SK-N-SH (cell line): ENCODE measurements at regions not wholly inside any gene's neighbourhood (a gene's known extent, or its start where the extent isn't known, plus 50 kb on each side); places are given as distances from the start of the nearest gene placed in this dataset.

Experiments used
- CTCF ChIA-PET: fragments of 300-600, 350-600 bp; formaldehyde crosslinking; extraction: SDS; loops from one replicate; lab custom pipeline; 2021; lab: Yijun Ruan, JAX
- POLR2A ChIA-PET: fragments of 350-600 bp; sonication (Branson Sonifier 250); formaldehyde crosslinking; extraction: SDS; loops from one replicate; lab custom pipeline; 2020; ENCODE audit warnings: antibody characterized with exemption, inconsistent platforms; lab: Yijun Ruan, JAX
- DNase-seq: peaks from one replicate; pipeline ENCODE4 v3.0.0; 2012
- H2AFZ ChIP-seq: fragments of 200-600 bp; sonication (generic); 2 replicates; pipeline ENCODE4 v1.8.1; 2016; ENCODE audit warnings: antibody characterized with exemption, mild to moderate bottlenecking, low read depth
- H3F3A ChIP-seq: fragments of 200-600 bp; sonication (generic); replicated peaks from 2 replicates; pipeline ENCODE3; 2016; ENCODE audit warnings: antibody characterized with exemption, mild to moderate bottlenecking; ENCODE audit not compliant: insufficient read depth
- H3K27ac ChIP-seq, 2 experiments: fragments of 200-500 bp in 1 of 2; fragments of 200-600 bp in 1 of 2; sonication (Bioruptor generic) in 1 of 2; sonication (generic), shearing (Covaris generic) in 1 of 2; 2 replicates each; pipeline versions ENCODE4 v1.5.1 to v1.6.1; 2014 to 2016; ENCODE audit warnings: low read depth in 2 of 2, inconsistent platforms in 1 of 2, low read length in 1 of 2, mild to moderate bottlenecking in 1 of 2, mixed read lengths in 1 of 2
- H3K27me3 ChIP-seq: fragments of 200-600 bp; sonication (generic), shearing (Covaris generic); 2 replicates; pipeline ENCODE4 v1.6.1; 2016; ENCODE audit warnings: mixed run types; ENCODE audit not compliant: insufficient read depth
- H3K36me3 ChIP-seq, 2 experiments: fragments of 200-500 bp in 1 of 2; fragments of 200-600 bp in 1 of 2; sonication (Bioruptor generic) in 1 of 2; sonication (generic) in 1 of 2; replicated peaks in 1 of 2; 2 replicates each; pipeline versions ENCODE3 to v1.5.1; 2014 to 2016; ENCODE audit warnings: low read length in 1 of 2, mild to moderate bottlenecking in 1 of 2; ENCODE audit not compliant: insufficient read depth in 2 of 2, control insufficient read depth in 1 of 2
- H3K4me1 ChIP-seq, 2 experiments: fragments of 200-500 bp in 1 of 2; fragments of 200-600 bp in 1 of 2; sonication (Bioruptor generic) in 1 of 2; sonication (generic), shearing (Covaris generic) in 1 of 2; 2 replicates each; pipeline versions ENCODE4 v1.5.1 to v1.6.1; 2014 to 2016; ENCODE audit warnings: low read depth in 1 of 2, low read length in 1 of 2, mixed run types in 1 of 2; ENCODE audit not compliant: insufficient read depth in 2 of 2, control insufficient read depth in 1 of 2
- H3K4me2 ChIP-seq: fragments of 200-600 bp; sonication (generic), shearing (Covaris generic); 2 replicates; pipeline ENCODE4 v1.6.1; 2017; ENCODE audit warnings: mixed run types
- H3K4me3 ChIP-seq, 2 experiments: fragments of 200-500 bp in 1 of 2; fragments of 200-600 bp in 1 of 2; sonication (Bioruptor generic) in 1 of 2; sonication (generic), shearing (Covaris generic) in 1 of 2; 2 replicates each; pipeline versions ENCODE4 v1.5.1 to v1.8.1; 2014 to 2016; ENCODE audit warnings: low read depth in 2 of 2, inconsistent platforms in 1 of 2, low read length in 1 of 2, mild to moderate bottlenecking in 1 of 2, mixed read lengths in 1 of 2, moderate library complexity in 1 of 2
- H3K79me2 ChIP-seq: fragments of 200-600 bp; sonication (generic); 2 replicates; pipeline ENCODE4 v1.8.1; 2017; ENCODE audit warnings: mild to moderate bottlenecking; ENCODE audit not compliant: insufficient read depth
- H3K9ac ChIP-seq: fragments of 200-600 bp; sonication (generic); 2 replicates; pipeline ENCODE4 v1.6.1; 2017; ENCODE audit warnings: mixed run types
- H3K9me2 ChIP-seq: fragments of 200-600 bp; sonication (generic); 2 replicates; pipeline ENCODE4 v1.6.1; 2017; ENCODE audit warnings: mixed run types
- H3K9me3 ChIP-seq: fragments of 200-600 bp; sonication (generic); 2 replicates; pipeline ENCODE4 v1.6.1; 2017; ENCODE audit warnings: mixed run types, mild to moderate bottlenecking, moderate library complexity
- H4K20me1 ChIP-seq: fragments of 200-600 bp; sonication (generic); 2 replicates; pipeline ENCODE4 v1.6.1; 2017; ENCODE audit warnings: mild to moderate bottlenecking, mixed run types; ENCODE audit not compliant: insufficient read depth
- CHD2 ChIP-seq: fragments of 150-350 bp; IDR thresholded peaks from 2 replicates; pipeline ENCODE4 v1.6.1; 2018; ENCODE audit warnings: low read length; ENCODE audit not compliant: partially characterized antibody
- FOSL2 ChIP-seq: IDR thresholded peaks from 2 replicates; pipeline ENCODE4 v1.4.0; 2012; ENCODE audit warnings: low read depth, mild to moderate bottlenecking, moderate library complexity, borderline replicate concordance
- GATA2 ChIP-seq: sonication (generic); formaldehyde crosslinking; IDR thresholded peaks from 2 replicates; pipeline ENCODE4 v1.5.0; 2020; ENCODE audit warnings: mild to moderate bottlenecking, missing genetic modification reagents
- IRF3 ChIP-seq: fragments of 150-350 bp; IDR thresholded peaks from 2 replicates; pipeline ENCODE4 v1.6.1; 2016; ENCODE audit warnings: mild to moderate bottlenecking, low read depth, low read length
- NFIC ChIP-seq: IDR thresholded peaks from 2 replicates; pipeline ENCODE4 v1.4.0; 2012; ENCODE audit warnings: borderline replicate concordance
- POLR2AphosphoS5 ChIP-seq: IDR thresholded peaks from 2 replicates; pipeline ENCODE4 v1.6.1; 2012; ENCODE audit warnings: low read depth, low read length
- RFX5 ChIP-seq: IDR thresholded peaks from 2 replicates; pipeline ENCODE4 v1.6.1; 2012; ENCODE audit warnings: mild to moderate bottlenecking, improper control_type of control experiment, low read length
- RXRA ChIP-seq: IDR thresholded peaks from 2 replicates; pipeline ENCODE4 v1.4.0; 2012; ENCODE audit warnings: low read depth, mild to moderate bottlenecking, borderline replicate concordance
- SIN3A ChIP-seq: IDR thresholded peaks from 2 replicates; pipeline ENCODE4 v1.6.1; 2012; ENCODE audit warnings: low read depth, mild to moderate bottlenecking, low read length, moderate library complexity, borderline replicate concordance
- TAF1 ChIP-seq: IDR thresholded peaks from 2 replicates; pipeline ENCODE4 v1.6.1; 2012; ENCODE audit warnings: low read depth, mild to moderate bottlenecking, low read length, moderate library complexity, borderline replicate concordance
- USF2 ChIP-seq: fragments of 150-350 bp; IDR thresholded peaks from 2 replicates; pipeline ENCODE4 v1.6.1; 2017; ENCODE audit warnings: antibody characterized with exemption, low read length, low read depth, borderline replicate concordance
- WGBS: methylation state at CpG from one replicate; pipeline ENCODE4 v1.1.6; 2017; ENCODE audit warnings: low lambda C conversion rate; 5-methylcytosine and 5-hydroxymethylcytosine counted together
- TF ChIP-seq, protein P1 (sequence below): IDR thresholded peaks from 2 replicates; pipeline ENCODE4 v1.4.0; 2012; ENCODE audit warnings: low read depth, borderline replicate concordance
- TF ChIP-seq, protein P2 (sequence below): IDR thresholded peaks from 2 replicates; pipeline ENCODE4 v1.6.1; 2012; ENCODE audit warnings: mild to moderate bottlenecking, low read depth, low read length, moderate library complexity

GRCh38 chr10:25813511-25813910, 120.5 kb upstream of the MYO3A start (continued):
- no peak for TF ChIP-seq IRF3
- no peak for TF ChIP-seq CHD2
- TF ChIP-seq USF2, result no peak
- no peak for TF ChIP-seq FOSL2
- no peak for TF ChIP-seq POLR2AphosphoS5
- no peak for TF ChIP-seq SIN3A
- no peak for TF ChIP-seq TAF1
- TF ChIP-seq RXRA, result no peak
- TF ChIP-seq, protein P1, sequence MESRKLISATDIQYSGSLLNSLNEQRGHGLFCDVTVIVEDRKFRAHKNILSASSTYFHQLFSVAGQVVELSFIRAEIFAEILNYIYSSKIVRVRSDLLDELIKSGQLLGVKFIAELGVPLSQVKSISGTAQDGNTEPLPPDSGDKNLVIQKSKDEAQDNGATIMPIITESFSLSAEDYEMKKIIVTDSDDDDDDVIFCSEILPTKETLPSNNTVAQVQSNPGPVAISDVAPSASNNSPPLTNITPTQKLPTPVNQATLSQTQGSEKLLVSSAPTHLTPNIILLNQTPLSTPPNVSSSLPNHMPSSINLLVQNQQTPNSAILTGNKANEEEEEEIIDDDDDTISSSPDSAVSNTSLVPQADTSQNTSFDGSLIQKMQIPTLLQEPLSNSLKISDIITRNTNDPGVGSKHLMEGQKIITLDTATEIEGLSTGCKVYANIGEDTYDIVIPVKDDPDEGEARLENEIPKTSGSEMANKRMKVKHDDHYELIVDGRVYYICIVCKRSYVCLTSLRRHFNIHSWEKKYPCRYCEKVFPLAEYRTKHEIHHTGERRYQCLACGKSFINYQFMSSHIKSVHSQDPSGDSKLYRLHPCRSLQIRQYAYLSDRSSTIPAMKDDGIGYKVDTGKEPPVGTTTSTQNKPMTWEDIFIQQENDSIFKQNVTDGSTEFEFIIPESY, result no peak

DNA sequence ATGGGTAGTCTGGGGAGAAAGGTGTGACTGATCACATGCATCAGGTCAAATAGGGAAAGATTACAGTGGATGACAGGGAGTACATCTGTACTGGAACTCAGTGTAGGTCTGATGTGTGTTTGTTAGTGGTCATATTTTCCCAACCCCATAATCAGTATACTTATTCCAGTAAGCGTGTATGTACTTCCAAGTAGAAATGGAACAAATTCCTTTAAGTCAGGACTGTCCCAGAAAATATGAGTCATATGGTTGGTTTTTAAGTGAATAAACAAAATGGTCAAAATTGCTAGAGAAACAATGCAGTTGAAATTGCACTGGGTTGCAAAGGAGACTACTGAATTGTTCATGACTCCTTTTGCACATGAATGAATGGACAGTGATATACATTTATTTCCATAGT, 118.8 kb upstream of the MYO3A start:
- Histone ChIP-seq H3K4me2 (no peak overlapping the region), H3K4me1 (no peaks in the 10 kb centered on the region; a peak in 2 of 4 replicates), H3K9me3 (no peaks in the 10 kb centered on the region), H3F3A (no peaks in the 10 kb centered on the region)
- TF ChIP-seq NFIC (no peak), USF2 (no peak), TAF1 (no peak), GATA2 (CRISPR knock-in tag) (no peak), RFX5 (no peak), POLR2AphosphoS5 (no peak)
- TF ChIP-seq, protein P2, sequence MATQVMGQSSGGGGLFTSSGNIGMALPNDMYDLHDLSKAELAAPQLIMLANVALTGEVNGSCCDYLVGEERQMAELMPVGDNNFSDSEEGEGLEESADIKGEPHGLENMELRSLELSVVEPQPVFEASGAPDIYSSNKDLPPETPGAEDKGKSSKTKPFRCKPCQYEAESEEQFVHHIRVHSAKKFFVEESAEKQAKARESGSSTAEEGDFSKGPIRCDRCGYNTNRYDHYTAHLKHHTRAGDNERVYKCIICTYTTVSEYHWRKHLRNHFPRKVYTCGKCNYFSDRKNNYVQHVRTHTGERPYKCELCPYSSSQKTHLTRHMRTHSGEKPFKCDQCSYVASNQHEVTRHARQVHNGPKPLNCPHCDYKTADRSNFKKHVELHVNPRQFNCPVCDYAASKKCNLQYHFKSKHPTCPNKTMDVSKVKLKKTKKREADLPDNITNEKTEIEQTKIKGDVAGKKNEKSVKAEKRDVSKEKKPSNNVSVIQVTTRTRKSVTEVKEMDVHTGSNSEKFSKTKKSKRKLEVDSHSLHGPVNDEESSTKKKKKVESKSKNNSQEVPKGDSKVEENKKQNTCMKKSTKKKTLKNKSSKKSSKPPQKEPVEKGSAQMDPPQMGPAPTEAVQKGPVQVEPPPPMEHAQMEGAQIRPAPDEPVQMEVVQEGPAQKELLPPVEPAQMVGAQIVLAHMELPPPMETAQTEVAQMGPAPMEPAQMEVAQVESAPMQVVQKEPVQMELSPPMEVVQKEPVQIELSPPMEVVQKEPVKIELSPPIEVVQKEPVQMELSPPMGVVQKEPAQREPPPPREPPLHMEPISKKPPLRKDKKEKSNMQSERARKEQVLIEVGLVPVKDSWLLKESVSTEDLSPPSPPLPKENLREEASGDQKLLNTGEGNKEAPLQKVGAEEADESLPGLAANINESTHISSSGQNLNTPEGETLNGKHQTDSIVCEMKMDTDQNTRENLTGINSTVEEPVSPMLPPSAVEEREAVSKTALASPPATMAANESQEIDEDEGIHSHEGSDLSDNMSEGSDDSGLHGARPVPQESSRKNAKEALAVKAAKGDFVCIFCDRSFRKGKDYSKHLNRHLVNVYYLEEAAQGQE, result no peak
- TF ChIP-seq, protein P1, result no peak
- TF ChIP-seq, all 33 proteins: peak for 0
- Histone ChIP-seq H3K9me2 (no peaks in the 10 kb centered on the region), H2AFZ (no peak overlapping the region), H3K36me3 (no peaks in the 10 kb centered on the region), H3K27me3 (no peaks in the 10 kb centered on the region), H3K27ac (no peak overlapping the region), H3K79me2 (no peaks in the 10 kb centered on the region), H4K20me1 (no peaks in the 10 kb centered on the region), H3K4me3 (no peak overlapping the region), H3K9ac (no peak overlapping the region)
- whole genome bisulfite sequencing, result 16% methylated on average over 1 of the region's 1 CpG
- DNase-seq, result no peak
- CTCF ChIA-PET, result no interaction called here
- POLR2A ChIA-PET, result no interaction called here
